HG02884 (cell line): ENCODE measurements at regions not wholly inside any gene's neighbourhood (a gene's known extent, or its start where the extent isn't known, plus 50 kb on each side); places are given as distances from the start of the nearest gene placed in this dataset.
A peak's percentile ranks its signal among the peaks of the same experiment; 100 is the strongest.
"Not testable (repeated sequence)": the region's sequence is repeated elsewhere in the genome, so short reads cannot be mapped to it uniquely, and the experiment has no call there.

ENCODE experiments used
- ATAC-seq: cut with Tn5 transposase; IDR thresholded peaks from one replicate; pipeline ENCODE4 v1.9.1; 2021; ENCODE audit warnings: mild to moderate bottlenecking, moderate library complexity; ENCODE audit not compliant: unreplicated experiment

- no peak for ATAC-seq
Measured at GRCh38 chr14:77985211-77985615, 185.0 kb upstream of the NRXN3 start.

DNA sequence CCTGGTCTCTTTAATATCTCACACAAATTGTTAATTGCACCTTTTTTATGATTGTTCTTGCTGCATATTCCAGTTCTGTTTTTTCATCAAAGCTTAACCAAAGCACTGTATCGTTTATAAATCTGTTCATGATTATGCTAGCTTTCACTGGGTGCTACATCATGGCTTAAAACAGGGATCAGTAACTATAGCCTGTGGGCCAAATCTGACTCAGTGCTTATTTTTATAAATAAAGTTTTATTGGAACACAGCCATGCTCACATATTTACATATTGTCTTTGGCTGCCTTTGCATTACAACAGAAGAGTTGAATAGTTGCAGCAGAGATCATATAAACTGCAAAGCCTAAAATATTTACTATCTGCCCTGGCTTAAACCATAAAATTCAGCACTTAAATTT lies 183.4 kb upstream of the NRXN3 start:
- no peak for ATAC-seq

GRCh38 chr14:77988096-77988870 lies 181.9 kb upstream of the NRXN3 start:
- no peak for ATAC-seq

DNA sequence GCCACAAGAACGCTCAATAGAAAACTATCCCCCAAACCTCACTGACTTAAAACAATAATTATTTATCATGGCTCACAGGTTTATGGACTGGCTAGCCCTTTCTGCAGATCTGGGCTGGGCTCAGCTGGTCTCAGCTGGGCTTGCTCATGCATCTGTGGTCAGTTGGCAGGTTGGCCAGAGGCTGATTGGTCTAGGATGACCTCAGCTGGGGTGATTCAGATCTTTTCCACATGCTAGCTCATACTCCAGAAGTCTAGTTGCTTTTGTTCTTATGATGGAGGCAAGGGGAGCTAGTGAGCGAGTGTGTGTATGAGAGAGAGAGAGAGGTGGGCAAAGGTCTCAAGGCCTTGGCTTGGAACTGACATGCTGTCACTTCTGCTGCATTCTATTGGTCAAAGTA lies 181.2 kb upstream of the NRXN3 start:
- no peak for ATAC-seq

DNA sequence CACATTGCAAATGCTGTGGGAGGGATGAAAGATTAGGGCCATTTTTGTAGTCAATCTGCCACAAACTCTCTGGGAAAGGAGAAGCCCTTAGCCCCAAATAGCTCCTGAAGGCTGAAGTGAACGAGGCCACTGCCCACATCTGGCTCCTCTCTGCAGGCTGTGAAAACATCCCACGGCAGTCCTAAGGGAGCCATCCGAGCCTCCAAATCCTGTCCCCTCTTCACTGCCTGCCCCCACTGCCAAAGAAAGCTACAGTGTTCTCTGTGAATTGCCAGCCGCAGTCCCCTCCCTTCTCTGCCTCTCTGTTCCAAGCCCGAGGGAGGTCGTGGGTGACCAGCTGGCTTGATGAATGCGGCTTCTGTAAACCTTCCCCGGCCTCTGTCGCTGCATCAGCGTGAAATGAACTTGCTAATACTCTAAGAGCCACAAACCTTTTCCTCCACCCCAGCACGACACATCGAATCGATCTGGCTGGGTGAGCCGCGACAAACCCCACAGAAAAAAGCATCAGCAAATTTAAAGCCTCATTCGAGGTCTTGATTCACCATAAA lies 180.7 kb upstream of the NRXN3 start:
- ATAC-seq, result no peak

DNA sequence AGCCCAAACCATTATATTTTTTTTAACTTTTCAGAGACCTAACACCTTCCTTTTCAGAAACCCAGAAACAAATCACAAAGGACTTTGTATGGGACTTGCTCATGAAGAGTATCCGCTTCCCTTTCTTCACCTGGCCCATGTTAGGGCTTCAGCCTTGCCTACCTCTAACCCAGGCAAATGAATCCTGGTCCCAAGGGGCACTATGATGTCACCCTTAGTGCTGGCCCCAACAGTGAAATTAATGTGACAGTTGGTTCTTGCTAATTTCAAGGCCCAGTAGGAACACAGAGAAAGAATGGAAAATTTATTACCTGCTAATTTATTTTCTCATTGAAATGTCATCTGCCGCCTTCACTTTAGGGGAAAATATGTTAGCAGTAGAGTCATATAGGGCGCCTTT lies 179.8 kb upstream of the NRXN3 start:
- ATAC-seq, result no peak

GRCh38 chr14:77991128-77991772 lies 178.9 kb upstream of the NRXN3 start:
- no peak for ATAC-seq

DNA sequence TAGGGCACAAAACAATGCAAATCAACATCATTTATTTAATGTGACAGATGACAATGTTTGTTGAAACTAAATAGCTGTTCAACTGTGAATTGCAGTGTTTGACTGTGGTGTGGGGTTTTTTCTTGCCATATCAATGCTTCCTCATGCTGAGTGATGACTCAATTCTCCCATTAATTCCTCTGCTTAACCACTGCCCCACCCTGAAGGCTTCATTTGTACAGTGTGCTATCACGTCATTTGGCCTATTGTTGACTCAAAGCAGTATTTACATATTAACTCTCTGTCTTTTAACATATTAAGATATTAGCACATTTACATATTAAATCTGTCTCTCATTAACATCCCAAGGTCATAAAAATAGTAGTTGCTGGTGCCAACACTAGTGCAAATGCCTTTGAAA lies 164.8 kb upstream of the NRXN3 start:
- peak; percentile 89 for ATAC-seq

- no peak for ATAC-seq
Measured at GRCh38 chr14:78007160-78007559, 163.0 kb upstream of the NRXN3 start.

DNA sequence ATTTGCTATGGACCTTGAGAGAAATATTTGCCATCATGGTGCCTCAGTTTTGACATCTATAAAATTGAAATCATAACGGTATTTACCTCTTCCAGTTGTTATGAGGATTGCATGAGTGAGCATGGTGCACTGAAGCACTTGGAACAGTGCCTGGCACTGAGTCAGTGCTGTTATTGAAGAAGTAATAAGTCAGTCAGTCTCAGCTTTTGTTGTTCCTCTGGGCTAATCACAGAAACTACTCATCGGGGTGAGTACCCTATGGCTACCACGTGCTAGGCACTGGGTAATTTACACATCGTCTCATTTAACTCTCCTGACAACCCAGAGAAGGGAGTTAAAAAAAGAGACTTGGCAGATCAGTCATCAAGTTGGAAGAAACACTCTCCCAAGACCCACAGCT lies 159.5 kb upstream of the NRXN3 start:
- no peak for ATAC-seq

DNA sequence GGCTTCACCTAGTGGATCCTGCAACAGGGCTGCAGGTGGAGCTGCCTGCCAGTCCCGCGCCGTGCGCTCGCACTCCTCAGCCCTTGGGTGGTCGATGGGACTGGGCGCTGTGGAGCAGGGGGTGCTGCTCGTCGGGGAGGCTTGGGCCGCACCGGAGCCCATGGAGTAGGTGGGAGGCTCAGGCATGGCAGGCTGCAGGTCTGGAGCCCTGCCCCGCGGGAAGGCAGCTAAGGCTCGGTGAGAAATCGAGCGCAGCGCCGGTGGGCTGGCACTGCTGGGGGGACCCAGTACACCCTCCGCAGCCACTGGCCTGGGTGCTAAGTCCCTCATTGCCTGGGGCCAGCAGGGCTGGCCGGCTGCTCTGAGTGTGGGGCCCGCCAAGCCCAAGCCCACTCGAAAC lies 156.3 kb upstream of the NRXN3 start:
- ATAC-seq, result not testable (repeated sequence)

GRCh38 chr14:78016532-78016931 lies 153.6 kb upstream of the NRXN3 start:
- no peak for ATAC-seq

- ATAC-seq, result no peak
Measured at GRCh38 chr14:78018283-78018682, 151.9 kb upstream of the NRXN3 start.

DNA sequence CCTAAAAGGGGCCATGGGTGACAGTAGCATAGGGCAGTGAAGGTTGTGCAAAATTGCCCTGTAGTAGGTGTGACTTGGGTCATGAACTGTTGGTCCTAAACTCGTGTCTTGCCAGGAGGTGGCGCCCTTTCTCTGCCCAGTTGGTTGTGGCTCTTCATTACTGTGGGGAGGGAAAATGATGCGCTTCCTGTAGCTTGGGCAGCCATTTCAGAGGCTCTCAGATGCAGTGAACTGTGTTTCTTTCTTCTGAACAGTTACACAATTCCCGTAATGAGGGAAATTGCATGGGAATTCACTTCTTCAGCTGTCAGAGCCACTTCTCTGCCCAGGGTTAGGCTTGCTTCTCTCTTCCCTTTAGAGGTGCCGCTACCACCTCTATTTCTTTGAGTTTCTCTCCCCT lies 148.1 kb upstream of the NRXN3 start:
- ATAC-seq, result peak; percentile 88

DNA sequence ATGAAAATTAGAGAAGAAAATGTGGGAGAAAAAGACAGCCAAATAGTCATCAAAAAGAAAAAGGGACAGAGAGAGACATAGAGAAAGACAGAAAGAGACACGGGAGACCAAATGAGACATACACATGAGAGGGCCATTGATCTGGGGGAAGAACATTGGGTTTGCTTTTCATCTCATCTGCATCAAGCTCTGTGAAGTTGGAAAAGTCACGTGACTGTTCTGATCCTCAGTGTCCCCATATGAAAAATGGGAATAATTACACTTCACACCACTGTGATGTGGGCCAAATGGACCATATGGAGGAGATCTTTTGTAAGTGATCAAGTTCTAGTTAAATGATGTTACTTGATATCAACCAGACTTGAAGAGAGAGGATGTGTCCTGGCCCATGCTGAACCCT lies 147.1 kb upstream of the NRXN3 start:
- no peak for ATAC-seq

GRCh38 chr14:78028471-78028870 lies 141.7 kb upstream of the NRXN3 start:
- ATAC-seq, result no peak

DNA sequence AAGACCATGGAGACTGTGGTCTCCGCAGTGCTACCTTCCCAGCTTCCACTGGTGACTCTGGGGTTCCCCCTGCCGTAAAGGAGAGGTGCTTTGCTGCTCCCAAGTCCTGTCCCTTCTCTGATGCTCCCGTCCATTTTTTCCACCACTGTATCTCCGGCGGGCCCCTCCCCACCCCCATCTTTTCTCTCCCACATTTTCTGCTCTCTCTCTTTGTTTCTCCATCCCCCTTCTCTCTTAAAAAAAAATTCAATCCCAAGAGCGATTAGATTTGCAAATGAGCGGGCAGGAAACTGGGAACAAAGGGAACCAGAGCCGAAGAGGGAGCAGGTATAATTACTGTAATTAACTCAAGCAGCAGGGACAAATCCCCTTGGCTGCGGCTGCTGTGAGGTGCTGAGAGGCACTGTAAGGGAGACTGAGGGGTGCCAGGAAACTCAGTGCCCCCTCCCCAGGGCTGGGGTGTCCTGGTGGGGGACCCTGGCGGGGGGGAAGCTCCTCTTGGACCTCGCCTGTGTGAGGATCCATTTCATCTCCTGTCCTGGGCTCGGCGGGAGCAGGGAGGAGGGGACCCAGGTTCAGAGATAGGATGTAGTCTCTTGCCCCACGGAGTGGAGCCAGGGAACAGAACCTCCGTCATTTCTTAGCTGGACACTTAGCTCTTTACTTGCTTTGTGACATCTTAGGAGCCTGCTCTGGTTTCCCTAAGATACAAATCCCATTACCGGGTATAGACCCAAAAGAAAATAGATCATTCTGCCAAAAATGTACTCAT lies 140.4 kb upstream of the NRXN3 start:
- no peak for ATAC-seq

- no peak for ATAC-seq
Measured at GRCh38 chr14:78043349-78043748, 126.8 kb upstream of the NRXN3 start.

DNA sequence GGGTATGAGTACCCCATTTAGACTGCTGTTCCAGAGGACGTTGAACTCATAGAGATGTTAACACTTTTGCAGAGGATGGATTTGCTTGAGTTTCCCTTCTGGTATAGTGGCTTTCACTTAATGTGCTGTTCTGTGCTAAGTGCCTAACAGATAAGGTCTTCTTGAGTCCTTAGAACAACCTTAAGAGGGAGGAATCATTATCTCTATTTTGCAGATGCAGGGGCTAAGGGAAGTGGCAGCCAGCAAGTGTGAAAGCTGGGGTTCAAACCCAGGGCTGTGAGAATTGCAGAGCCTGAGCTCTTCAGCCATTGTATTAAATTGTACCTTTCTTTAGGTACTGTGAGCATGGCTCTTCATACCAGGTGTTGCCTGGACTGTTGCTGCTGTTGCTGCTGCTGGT lies 122.1 kb upstream of the NRXN3 start:
- no peak for ATAC-seq

DNA sequence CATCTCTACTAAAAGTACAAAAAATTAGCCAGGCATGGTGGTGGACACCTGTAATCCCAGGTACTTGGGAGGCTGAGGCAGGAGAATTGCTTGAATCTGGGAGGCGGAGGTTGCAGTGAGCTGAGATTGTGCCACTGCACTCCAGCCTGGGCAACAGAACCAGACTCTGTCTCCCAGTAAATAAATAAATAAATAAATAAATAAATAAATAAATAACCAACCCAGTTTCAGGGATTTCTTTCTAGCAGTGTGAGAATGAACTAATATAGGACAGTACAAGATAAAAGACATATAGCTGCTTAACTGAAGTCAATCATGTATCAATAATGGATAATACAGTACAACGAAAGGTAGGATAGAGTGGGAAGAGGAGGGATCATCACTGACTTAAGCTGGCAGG lies 113.3 kb upstream of the NRXN3 start:
- ATAC-seq, result not testable (repeated sequence)

- ATAC-seq, result no peak
Measured at GRCh38 chr14:78070344-78070743, 99.8 kb upstream of the NRXN3 start.
